NB4 (cell line): ENCODE measurements at regions not wholly inside any gene's neighbourhood (a gene's known extent, or its start where the extent isn't known, plus 50 kb on each side); places are given as distances from the start of the nearest gene placed in this dataset.

Experiments used
- DNase-seq: peaks from one replicate; pipeline ENCODE4 v3.0.0; 2010; ENCODE audit warnings: low read depth
- H3K4me3 ChIP-seq: one replicate; pipeline ENCODE4 v1.5.1; 2011; ENCODE audit warnings: mild to moderate bottlenecking, low read depth, low read length, moderate library complexity
- CTCF ChIP-seq: IDR thresholded peaks from one replicate; pipeline ENCODE4 v1.5.1; 2012; ENCODE audit warnings: low read depth, low read length
- MAX ChIP-seq: IDR thresholded peaks from 2 replicates; pipeline ENCODE4 v1.6.1; 2011; ENCODE audit warnings: low read depth, low read length
- MYC ChIP-seq: IDR thresholded peaks from 2 replicates; pipeline ENCODE4 v1.6.1; 2011; ENCODE audit warnings: low read depth, low read length
- POLR2A ChIP-seq: IDR thresholded peaks from 2 replicates; pipeline ENCODE4 v1.6.1; 2011; ENCODE audit warnings: mild to moderate bottlenecking; ENCODE audit not compliant: insufficient read length; ENCODE audit errors: extremely low read depth

- DNase-seq: no peak
- no peak for TF ChIP-seq CTCF
- no peak for TF ChIP-seq MYC
- TF ChIP-seq POLR2A: no peak
- TF ChIP-seq MAX: no peak
- no peak overlapping the region for H3K4me3 ChIP-seq
These were observed 1031.9 kb downstream of the ADGRL3 start for GRCh38 chr4:62231994-62232393.

GRCh38 chr4:62226082-62226481 is 1026.0 kb downstream of the ADGRL3 start:
- TF ChIP-seq MAX: no peak
- no peak for TF ChIP-seq MYC
- no peak for TF ChIP-seq CTCF
- TF ChIP-seq POLR2A: no peak
- H3K4me3 ChIP-seq: no peak overlapping the region
- no peak for DNase-seq

GRCh38 chr4:62222121-62222520 is 1022.0 kb downstream of the ADGRL3 start:
- TF ChIP-seq POLR2A (no peak), MYC (no peak), MAX (no peak), CTCF (no peak)
- no peak for DNase-seq
- H3K4me3 ChIP-seq: no peak overlapping the region

- TF ChIP-seq POLR2A (no peak), CTCF (no peak), MAX (no peak), MYC (no peak)
- no peak overlapping the region for H3K4me3 ChIP-seq
- no peak for DNase-seq
These were observed 1010.4 kb downstream of the ADGRL3 start for GRCh38 chr4:62210486-62210885.

- no peak for DNase-seq
- TF ChIP-seq MAX (no peak), MYC (no peak), POLR2A (no peak), CTCF (no peak)
- H3K4me3 ChIP-seq: no peak overlapping the region
These were observed 1009.8 kb downstream of the ADGRL3 start for GRCh38 chr4:62209757-62210485.
